GM19043 (cell line): ENCODE measurements at regions not wholly inside any gene's neighbourhood (a gene's known extent, or its start where the extent isn't known, plus 50 kb on each side); places are given as distances from the start of the nearest gene placed in this dataset.

Experiments used
- ATAC-seq: cut with Tn5 transposase; IDR thresholded peaks from one replicate; pipeline ENCODE4 v1.9.1; 2021; ENCODE audit warnings: low read depth; ENCODE audit not compliant: unreplicated experiment

GRCh38 chr2:173629076-173629475, 274.4 kb downstream of the CDCA7 start:
- ATAC-seq, result no peak

GRCh38 chr2:173630425-173631126, 275.9 kb downstream of the CDCA7 start:
- no peak for ATAC-seq

GRCh38 chr2:173631127-173631460, 276.4 kb downstream of the CDCA7 start:
- ATAC-seq, result no peak

DNA sequence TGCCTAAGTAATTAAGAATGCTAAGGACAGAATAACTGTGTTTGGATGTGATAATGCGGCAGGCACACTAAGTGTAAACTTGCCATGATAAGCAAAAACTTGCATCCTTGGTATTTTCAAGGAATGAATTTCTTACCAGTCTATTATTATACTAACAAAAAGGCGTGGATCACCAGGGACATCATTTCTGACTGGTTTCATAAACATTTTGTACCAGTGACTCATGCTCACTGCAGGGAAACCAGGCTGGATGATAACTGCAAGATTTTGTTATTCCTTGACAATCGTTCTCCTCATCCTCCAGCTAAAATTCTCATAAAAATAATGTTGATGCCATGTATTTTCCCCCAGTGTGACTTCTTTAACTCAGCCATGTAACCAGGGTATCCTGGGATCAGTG, 289.5 kb downstream of the CDCA7 start:
- no peak for ATAC-seq

- no peak for ATAC-seq
Observed at GRCh38 chr2:173647681-173648311, 293.1 kb downstream of the CDCA7 start.

DNA sequence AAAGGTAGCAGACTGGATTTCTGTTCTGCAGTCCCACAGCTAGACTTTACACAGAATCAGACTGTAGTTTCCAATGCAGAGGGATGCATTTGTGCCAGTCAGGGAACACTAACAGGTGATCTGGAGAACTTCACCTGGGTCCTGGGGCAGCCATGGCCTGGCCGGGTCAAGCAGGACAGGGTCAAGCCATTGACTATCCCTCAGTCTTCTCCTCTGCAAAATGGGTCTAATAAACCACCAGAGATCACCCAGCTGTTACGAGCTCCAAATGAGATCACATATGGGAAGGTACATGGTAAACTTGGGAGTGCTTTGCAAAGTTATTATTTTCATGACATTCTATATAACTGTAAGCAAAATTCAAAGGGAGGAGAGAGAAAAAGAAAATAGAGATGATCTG, 294.1 kb downstream of the CDCA7 start:
- no peak for ATAC-seq

DNA sequence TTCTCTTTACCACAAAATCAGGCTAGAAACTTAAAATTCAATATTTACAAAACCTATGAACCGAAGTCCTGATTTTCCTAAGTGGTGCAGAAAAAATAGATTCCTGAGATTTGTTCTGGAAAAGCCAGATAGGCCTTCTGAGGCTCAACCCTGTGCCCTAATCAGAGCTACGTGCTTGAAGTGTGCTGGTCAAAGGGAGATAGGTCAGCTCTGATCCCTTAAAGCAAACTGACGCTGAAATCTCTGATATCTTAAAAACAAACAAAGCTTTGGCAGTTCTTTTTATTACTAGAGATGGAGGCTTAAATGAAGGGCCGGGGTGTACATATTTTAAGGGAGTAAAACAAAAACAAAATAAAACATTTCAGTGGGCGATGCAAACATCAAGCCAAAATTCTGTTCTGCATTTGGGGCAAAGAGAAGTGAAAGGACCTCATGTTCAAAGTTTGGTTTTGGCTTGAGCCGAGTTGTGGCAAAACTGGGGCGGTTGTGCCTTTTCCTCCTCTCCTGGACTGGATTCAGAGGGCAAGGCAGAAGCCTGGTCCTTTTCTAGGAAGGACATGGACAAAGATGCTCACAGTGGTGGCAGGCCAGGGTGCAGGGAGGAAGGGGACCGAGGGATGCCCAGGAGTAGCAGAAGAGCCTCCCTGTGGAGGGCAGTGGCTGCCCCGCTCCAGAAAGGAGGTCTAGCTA, 295.0 kb downstream of the CDCA7 start:
- no peak for ATAC-seq

- no peak for ATAC-seq
Observed at GRCh38 chr2:173651891-173652290, 297.2 kb downstream of the CDCA7 start.

DNA sequence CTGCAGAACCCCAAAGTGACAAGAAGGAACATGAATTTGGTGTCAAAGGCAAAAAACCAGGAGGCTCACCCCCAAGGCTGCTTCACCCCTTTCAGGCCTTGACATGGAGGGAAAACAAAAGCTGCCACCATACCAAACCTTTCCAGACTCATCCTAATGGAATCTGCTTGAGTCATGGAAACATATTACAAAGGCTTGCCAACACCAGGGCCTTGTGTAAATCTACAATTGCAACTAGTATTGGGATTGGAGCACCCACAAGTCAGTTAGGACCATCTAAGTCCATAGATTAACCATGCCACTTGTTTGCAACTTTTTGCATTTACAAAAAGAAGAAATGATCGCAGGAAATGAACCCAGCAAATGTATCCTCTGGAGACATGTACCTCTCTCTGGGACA, 297.6 kb downstream of the CDCA7 start:
- ATAC-seq, result no peak

- no peak for ATAC-seq
Observed at GRCh38 chr2:173652767-173653431, 298.2 kb downstream of the CDCA7 start.

- no peak for ATAC-seq
Observed at GRCh38 chr2:173653432-173653805, 298.7 kb downstream of the CDCA7 start.

DNA sequence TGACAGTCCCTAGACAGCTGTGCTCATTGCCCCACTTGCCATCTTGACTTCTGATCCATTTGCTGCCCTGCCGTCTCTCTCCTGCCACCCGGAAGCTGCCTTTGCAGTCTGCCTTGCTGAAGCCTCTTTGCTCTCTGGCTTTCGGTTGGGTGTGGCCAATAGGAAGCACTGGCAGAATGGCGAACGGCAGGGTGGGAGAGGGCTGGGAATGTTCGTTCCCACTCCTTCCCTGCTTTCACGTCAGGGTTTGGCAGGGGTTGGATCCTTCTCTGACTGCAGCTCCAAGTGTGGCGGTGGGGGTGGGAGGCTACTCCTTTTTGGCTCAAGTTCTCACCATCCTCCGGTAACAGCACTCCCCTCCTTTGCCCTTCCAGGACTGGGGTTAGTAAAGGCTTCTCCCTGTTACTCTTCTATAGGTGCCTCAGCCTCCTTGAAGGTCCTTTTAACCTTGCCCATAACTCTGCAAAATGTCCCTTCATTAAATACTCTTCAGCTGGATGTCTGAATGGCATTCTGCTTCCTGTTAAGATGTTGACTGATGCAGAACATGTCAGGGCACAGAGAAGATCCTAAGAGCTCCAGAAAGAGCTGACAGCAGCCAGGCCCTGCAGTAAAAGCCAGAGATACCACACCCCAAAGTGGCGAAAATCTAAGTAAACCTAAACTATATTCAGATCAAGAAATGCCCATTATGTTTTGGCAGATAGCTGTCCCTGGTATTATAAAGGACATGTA, 299.7 kb downstream of the CDCA7 start:
- no peak for ATAC-seq

DNA sequence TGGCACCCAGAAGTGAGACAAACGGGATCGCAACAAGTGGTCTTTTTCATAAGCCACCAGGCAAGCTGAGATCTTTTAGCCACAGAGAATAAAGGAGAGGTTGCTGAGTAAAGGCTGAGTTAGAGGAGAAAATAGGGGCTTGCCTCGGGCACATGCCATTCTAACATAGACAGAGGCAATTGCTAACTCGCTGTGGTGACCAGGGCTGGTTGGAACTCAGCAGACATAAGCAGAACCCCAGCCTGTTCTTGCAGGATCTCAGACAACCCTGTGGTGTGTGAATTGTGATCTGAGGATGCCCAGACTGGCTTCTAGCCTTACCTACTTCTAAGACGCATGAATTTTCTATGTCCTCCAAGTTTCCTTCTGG, 300.2 kb downstream of the CDCA7 start:
- no peak for ATAC-seq

DNA sequence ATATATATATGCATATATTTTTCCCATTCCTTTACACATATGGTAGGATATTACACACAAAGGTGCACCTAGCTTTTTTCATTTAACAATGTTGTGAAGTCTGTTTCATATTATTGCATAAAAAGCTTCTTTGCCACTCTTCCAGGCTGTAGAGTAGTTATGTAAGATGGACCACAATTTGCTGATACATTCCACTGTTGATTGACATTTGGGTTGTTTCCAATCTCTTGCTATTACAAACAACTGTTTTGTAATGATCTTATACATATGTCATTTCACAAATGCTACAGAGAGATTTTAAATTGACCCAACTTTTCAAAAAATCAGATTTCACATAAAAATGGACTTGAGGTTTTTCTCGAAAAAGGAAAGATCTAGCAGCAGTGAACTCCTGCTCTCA, 301.4 kb downstream of the CDCA7 start:
- ATAC-seq, result no peak

DNA sequence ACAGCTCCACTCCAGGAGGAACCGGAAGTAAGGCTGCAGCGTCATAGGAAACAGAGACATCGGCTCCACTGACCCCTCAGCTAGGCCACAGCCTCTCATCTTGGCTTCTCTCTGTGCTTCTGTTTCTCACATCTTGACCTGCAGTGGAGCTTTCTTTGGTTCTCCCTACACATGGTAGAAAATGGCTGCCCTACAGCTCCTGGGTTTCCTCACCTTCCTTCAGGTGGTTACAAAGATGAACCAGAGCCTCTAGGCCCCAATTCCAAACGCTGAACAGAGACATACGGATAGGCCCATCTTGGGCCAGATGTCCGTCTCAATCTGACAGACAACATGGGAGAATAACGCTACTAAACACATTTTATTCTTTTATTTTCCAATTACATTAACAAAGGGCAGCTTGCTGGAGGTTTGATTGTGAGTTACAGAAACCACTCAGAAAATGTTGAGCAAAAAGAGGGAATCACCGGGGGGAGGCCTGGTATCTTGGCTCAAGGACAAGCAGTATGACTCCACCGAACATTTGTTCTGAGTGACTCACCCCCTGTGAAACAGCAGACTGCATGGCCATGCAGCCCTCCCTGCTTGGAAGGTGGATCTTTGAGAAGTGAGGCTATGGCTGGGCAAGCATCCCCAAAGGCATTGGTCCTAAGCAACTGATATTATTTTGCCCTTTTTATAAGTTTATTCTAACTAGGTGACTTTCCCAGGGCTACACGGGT, 303.5 kb downstream of the CDCA7 start:
- no peak for ATAC-seq

- no peak for ATAC-seq
Observed at GRCh38 chr2:173658946-173659371, 304.3 kb downstream of the CDCA7 start.

GRCh38 chr2:173659509-173659908, 304.8 kb downstream of the CDCA7 start:
- no peak for ATAC-seq

- ATAC-seq, result no peak
Observed at GRCh38 chr2:173661586-173661985, 303.6 kb downstream of the SP3 start.

DNA sequence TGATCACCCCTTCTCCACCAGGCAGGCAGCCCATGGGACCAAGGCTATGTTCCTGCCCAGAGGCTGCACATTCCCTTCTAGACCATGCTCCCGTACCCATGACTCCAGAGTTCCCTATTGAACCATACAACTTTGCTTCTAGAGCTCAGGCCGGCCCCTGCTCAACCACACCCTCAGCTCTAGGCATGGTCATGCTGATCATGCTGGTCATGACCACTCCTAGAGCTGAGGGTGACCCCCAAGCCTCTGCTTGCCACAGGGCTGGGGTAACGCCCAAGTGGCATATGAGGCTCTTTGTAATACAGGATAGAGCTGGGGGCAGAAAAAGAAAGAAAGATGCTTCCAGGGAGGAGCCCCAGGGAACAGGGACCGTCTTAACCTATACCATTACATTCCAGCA, 301.8 kb downstream of the SP3 start:
- no peak for ATAC-seq

DNA sequence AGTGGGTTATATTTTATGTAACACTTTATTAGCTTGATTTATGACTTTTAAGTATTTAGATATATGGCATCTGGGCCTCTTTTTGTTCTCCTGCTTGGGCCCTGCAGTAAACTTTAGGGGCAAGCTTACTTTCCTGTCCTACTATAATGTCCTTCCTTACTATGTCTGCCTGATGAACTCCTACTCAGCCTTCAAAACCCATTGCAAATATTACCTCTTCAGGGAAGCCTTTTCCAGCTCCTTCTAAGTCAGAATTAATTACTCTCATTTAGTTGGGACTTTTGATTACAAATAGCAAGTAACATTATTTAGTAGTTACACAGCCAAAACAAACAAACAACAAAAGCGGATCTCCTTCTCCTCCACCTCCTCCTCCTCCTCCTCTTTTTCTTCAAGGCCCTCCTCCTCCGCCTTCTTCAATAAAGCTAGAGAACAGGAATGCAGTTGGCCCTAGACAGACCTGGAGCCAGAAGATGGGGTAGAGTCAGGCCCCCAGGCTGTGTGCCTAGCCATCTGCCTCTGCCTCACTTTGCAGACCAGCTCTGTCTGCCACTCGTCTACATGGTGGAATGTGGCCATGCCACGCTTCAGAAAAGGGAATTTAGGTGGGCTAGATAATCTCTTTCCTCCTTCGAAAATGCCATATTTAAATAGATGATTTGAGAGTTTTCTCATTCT, 301.2 kb downstream of the SP3 start:
- ATAC-seq, result no peak
